Mononuclear cell (primary cell): ENCODE measurements at regions not wholly inside any gene's neighbourhood (a gene's known extent, or its start where the extent isn't known, plus 50 kb on each side); places are given as distances from the start of the nearest gene placed in this dataset.
"Not testable (repeated sequence)": the region's sequence is repeated elsewhere in the genome, so short reads cannot be mapped to it uniquely, and the experiment has no call there.

ENCODE experiments used
- H3K27me3 ChIP-seq: 2 replicates; pipeline ENCODE4 v1.6.0; 2011; ENCODE audit warnings: low read length, control low read depth; ENCODE audit not compliant: insufficient read depth
- H3K4me1 ChIP-seq: 2 replicates; pipeline ENCODE4 v1.5.1; 2011; ENCODE audit warnings: mild to moderate bottlenecking, low read length, control low read depth; ENCODE audit not compliant: insufficient read depth
- H3K4me3 ChIP-seq: 2 replicates; pipeline ENCODE4 v1.5.1; 2011; ENCODE audit warnings: mild to moderate bottlenecking, low read length, moderate library complexity
- H3K9me3 ChIP-seq: 2 replicates; pipeline ENCODE4 v1.5.1; 2011; ENCODE audit warnings: low read depth, mild to moderate bottlenecking, control low read depth, low read length

DNA sequence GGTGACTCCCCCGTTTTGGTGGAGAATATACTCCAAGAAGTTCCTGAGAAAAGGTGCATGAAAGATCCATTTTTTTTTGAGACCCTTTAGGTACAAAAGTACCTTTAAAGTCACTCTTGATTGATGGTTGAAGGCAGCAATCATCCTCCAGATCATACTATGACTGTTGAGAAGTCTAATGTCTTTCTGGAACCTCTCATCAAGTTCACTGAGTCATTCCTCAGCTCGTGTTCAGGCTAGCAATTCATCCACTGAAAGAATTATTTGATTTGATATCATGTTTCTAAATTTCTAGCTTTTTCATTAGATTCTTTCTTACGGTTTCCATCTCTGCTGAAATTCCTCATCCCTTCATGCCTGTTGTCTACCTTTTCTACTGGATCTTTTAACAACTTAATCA, 65.1 kb upstream of the GJB6 start:
- peaks cover 30% of the 10 kb centered on the region for H3K27me3 ChIP-seq
- H3K4me3 ChIP-seq = no peak overlapping the region
- H3K9me3 ChIP-seq = no peaks in the 10 kb centered on the region
- H3K4me1 ChIP-seq = no peaks in the 10 kb centered on the region

DNA sequence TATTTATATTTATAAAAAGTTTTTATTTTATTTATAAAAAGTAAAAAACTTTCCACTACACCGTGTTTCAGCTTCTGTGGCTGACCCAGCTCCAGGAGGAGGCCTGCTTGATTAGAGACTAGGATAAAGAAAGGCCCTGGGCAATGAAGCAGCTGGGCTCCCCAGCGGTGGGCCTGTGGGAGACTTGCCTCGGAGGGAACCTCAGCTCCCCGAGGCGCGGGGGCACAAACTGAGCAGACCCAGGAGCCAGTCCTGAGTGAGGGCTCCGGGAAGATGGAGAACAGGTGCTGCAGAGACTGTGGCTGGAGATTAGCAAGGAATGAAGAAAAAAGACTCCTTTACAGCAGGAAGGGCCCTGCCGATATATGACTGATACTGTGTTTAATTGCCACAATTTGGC, 63.8 kb upstream of the GJB6 start:
- no peaks in the 10 kb centered on the region for H3K4me1 ChIP-seq
- H3K9me3 ChIP-seq = no peaks in the 10 kb centered on the region
- H3K27me3 ChIP-seq = peaks cover 18% of the 10 kb centered on the region
- no peak overlapping the region for H3K4me3 ChIP-seq

DNA sequence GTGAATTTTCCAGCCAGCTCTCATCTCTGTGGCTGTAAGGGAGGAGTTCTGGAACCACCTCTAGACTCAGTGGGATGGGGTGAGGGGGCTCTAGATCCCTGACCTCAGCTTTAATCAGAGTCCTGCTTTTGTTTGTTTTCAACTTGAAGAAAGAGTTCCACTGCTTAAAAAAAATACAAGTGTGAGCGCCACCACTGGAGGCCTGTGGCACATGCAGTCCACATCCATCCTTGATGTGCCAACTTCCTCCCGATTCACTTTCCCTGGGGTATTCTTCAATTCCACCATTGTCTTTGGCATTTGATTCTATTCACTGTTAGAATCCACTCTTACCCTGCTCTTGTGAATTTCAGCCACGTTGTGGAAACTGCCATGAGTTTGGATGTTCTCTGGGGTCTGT, 62.4 kb upstream of the GJB6 start:
- no peaks in the 10 kb centered on the region for H3K9me3 ChIP-seq
- no peaks in the 10 kb centered on the region for H3K4me1 ChIP-seq
- no peak overlapping the region for H3K4me3 ChIP-seq
- peaks cover 5% of the 10 kb centered on the region for H3K27me3 ChIP-seq

DNA sequence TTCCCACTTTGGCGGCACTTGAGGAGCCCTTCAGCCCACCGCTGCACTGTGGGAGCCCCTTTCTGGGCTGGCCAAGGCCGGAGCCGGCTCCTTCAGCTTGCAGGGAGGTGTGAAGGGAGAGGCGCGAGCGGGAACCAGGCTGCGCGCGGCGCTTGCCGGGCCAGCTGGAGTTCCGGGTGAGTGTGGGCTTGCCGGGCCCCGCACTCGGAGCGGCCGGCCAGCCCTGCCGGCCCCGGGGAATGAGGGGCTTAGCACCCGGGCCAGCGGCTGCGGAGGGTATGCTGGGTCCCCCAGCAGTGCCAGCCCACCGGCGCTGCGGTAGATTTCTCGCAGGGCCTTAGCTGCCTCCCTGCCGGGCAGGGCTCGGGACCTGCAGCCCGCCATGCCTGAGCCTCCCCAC, 60.2 kb upstream of the GJB6 start:
- H3K4me3 ChIP-seq, H3K27me3 ChIP-seq, H3K4me1 ChIP-seq, H3K9me3 ChIP-seq: not testable (repeated sequence)

GRCh38 chr13:20291675-20292074, 59.6 kb upstream of the GJB6 start:
- Histone ChIP-seq H3K27me3 (no peaks in the 10 kb centered on the region), H3K9me3 (no peaks in the 10 kb centered on the region), H3K4me1 (no peaks in the 10 kb centered on the region), H3K4me3 (no peak overlapping the region)

DNA sequence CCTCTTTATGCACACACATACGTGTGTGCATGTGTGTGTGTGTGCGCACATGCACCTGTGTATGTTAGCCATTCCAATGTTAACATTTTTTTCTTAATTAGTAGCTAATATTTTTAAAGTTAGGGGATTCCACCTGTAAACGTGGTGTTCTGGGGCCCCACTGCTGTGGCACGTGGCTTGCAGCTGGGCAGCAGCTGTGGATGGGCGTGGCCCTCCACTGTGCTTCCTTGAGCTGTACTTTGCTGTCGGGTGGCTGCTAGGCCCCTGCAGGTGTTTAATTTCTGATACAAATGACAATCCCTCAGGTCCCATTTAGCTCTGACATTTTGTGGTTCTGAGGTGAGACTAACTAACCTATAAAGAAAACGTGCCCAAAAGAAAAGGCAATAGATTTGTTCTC, 58.9 kb upstream of the GJB6 start:
- Histone ChIP-seq H3K4me1 (no peaks in the 10 kb centered on the region), H3K27me3 (no peaks in the 10 kb centered on the region), H3K9me3 (peaks cover 5% of the 10 kb centered on the region), H3K4me3 (no peak overlapping the region)

DNA sequence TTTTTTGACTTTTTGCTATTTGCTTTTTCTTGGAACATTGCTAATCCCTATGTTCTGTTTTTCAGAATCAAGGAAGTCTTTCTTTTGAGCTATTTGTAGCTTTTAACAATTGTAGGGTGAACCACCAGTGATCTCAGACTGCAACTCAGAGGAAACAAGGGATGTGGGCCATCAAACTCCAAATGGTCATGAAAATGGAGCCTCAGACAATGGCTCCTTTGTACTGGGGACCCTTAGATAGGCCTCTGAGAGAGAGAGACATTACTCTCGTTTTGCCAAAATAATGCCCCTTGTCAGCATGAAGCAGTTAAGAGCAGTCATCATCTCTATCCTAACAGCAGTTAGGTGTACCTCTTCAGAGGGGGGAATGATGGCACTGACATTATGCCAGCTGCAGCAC, 56.4 kb upstream of the GJB6 start:
- Histone ChIP-seq H3K4me1 (no peaks in the 10 kb centered on the region), H3K4me3 (no peak overlapping the region), H3K27me3 (no peaks in the 10 kb centered on the region), H3K9me3 (peaks cover 30% of the 10 kb centered on the region)

DNA sequence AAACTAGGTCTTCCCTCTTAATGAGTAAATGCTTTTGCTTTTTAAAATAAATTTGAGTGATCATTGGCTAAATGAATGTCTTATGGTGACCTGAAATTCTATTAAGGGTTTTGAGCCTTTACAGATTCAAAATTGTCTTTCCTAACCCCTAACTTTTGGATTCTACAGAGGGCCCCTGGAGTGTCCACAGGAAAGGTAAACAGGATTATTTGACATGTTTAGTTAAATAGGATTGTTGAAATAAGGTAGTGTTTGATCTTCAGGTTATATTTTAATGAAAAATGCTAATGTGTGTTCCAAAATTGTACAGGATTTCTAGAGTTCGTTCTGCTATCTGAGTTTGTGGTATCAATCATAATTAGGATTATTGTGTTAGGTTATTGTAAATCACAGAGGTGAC, 55.9 kb upstream of the GJB6 start:
- Histone ChIP-seq H3K9me3 (peaks cover 36% of the 10 kb centered on the region), H3K4me1 (no peaks in the 10 kb centered on the region), H3K27me3 (no peaks in the 10 kb centered on the region), H3K4me3 (no peak overlapping the region)

GRCh38 chr13:20285530-20285929, 53.4 kb upstream of the GJB6 start:
- H3K4me1 ChIP-seq = no peaks in the 10 kb centered on the region
- no peak overlapping the region for H3K4me3 ChIP-seq
- no peaks in the 10 kb centered on the region for H3K27me3 ChIP-seq
- H3K9me3 ChIP-seq = peaks cover 36% of the 10 kb centered on the region
